ENCODE measurements at regions not wholly inside any gene's neighbourhood (a gene's known extent, or its start where the extent isn't known, plus 50 kb on each side); places are given as distances from the start of the nearest gene placed in this dataset.

- TF ChIP-seq CTCF (conservative IDR thresholded peaks at IDR 0.05 in 1 of 2, IDR thresholded peaks at IDR 0.05 in 1 of 2; ENCODE audit: low read depth in 1 of 2, low read length in 2 of 2) (no peak), EZH2 (IDR thresholded peaks at IDR 0.05; ENCODE audit: low read length, missing control alignments) (no peak)
These were observed 125.7 kb upstream of the HAAO start for GRCh38 chr2:42918041-42918440.

Measured in fibroblast of lung (primary cell).